Type B pancreatic cell (in vitro differentiated cells): ENCODE measurements at regions not wholly inside any gene's neighbourhood (a gene's known extent, or its start where the extent isn't known, plus 50 kb on each side); places are given as distances from the start of the nearest gene placed in this dataset.

Experiments used
- DNase-seq: peaks from one replicate; pipeline ENCODE4 v3.0.0; 2021; ENCODE audit warnings: mixed read lengths; ENCODE audit not compliant: unreplicated experiment; ENCODE audit errors: extremely low spot score
- H3K27ac Mint-ChIP-seq: 2 replicates; pipeline ENCODE4 v1.8.0; 2021; ENCODE audit warnings: mild to moderate bottlenecking, mixed read lengths
- H3K27me3 Mint-ChIP-seq: 2 replicates; pipeline ENCODE4 v1.8.0; 2021; ENCODE audit warnings: mixed read lengths
- H3K36me3 Mint-ChIP-seq: 2 replicates; pipeline ENCODE4 v1.8.0; 2021; ENCODE audit warnings: mixed read lengths
- H3K4me1 Mint-ChIP-seq: one replicate; pipeline ENCODE4 v1.8.0; 2021; ENCODE audit warnings: mixed read lengths; ENCODE audit not compliant: unreplicated experiment
- H3K4me3 Mint-ChIP-seq: 2 replicates; pipeline ENCODE4 v1.8.0; 2021; ENCODE audit warnings: mild to moderate bottlenecking, mixed read lengths
- H3K9me3 Mint-ChIP-seq: 2 replicates; pipeline ENCODE4 v1.8.0; 2021; ENCODE audit warnings: mixed read lengths
- TF ChIP-seq, protein P1 (sequence below): fragments of 200-600 bp; sonication (generic); conservative IDR thresholded peaks from 2 replicates; pipeline ENCODE4 v1.5.0; 2021; ENCODE audit warnings: antibody characterized with exemption, mild to moderate bottlenecking

DNA sequence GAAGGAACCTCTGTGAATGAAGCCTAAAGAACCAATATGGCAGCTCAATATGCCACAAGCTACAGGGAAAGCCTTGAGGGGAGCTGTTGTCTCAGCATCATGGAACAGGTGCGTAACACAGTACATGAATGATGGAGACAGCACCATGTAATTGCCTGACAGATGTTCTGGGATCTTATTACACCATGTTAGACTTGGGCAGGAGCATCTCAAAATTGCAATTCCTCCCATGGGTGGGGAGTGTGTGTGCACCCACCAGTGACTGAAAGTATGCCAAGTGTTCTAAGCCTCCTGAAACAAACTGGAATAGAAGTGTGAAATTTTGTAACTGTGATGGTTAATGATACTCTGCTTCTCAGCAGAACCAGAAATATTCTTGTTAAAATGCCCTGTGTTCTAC is 151.0 kb upstream of the SRRM4 start:
- H3K4me1 Mint-ChIP-seq, result no peaks in the 10 kb centered on the region
- no peak for DNase-seq
- peaks cover 8% of the 10 kb centered on the region for H3K27me3 Mint-ChIP-seq
- H3K9me3 Mint-ChIP-seq, result no peaks in the 10 kb centered on the region
- TF ChIP-seq, protein P1, sequence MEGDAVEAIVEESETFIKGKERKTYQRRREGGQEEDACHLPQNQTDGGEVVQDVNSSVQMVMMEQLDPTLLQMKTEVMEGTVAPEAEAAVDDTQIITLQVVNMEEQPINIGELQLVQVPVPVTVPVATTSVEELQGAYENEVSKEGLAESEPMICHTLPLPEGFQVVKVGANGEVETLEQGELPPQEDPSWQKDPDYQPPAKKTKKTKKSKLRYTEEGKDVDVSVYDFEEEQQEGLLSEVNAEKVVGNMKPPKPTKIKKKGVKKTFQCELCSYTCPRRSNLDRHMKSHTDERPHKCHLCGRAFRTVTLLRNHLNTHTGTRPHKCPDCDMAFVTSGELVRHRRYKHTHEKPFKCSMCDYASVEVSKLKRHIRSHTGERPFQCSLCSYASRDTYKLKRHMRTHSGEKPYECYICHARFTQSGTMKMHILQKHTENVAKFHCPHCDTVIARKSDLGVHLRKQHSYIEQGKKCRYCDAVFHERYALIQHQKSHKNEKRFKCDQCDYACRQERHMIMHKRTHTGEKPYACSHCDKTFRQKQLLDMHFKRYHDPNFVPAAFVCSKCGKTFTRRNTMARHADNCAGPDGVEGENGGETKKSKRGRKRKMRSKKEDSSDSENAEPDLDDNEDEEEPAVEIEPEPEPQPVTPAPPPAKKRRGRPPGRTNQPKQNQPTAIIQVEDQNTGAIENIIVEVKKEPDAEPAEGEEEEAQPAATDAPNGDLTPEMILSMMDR, result no peak
- H3K36me3 Mint-ChIP-seq, result no peaks in the 10 kb centered on the region
- H3K4me3 Mint-ChIP-seq, result no peak overlapping the region
- no peak overlapping the region for H3K27ac Mint-ChIP-seq

DNA sequence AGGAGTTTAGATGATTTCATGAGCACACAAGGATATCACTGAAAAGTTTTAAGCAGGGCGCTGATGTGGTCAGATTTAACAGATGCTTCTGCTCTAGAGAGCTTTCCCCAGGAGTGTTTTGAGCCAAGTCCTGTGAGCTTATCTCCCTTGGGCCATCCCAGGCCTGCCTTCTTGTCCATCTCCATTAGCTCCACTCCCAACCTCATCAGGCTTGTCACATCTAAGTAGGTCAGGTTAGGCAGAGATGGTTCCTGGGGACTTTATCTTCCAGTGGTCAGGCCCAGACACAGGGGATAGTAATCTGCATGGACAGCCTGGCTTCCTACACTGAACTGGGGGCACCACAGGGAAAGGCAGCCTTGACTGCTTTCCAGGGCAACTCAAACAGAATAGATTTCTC is 145.4 kb upstream of the SRRM4 start:
- Mint-ChIP-seq H3K27me3 (peaks cover 6% of the 10 kb centered on the region), H3K36me3 (no peaks in the 10 kb centered on the region), H3K4me3 (no peak overlapping the region), H3K9me3 (no peaks in the 10 kb centered on the region), H3K4me1 (no peaks in the 10 kb centered on the region), H3K27ac (no peak overlapping the region)
- TF ChIP-seq, protein P1, result no peak
- no peak for DNase-seq

DNA sequence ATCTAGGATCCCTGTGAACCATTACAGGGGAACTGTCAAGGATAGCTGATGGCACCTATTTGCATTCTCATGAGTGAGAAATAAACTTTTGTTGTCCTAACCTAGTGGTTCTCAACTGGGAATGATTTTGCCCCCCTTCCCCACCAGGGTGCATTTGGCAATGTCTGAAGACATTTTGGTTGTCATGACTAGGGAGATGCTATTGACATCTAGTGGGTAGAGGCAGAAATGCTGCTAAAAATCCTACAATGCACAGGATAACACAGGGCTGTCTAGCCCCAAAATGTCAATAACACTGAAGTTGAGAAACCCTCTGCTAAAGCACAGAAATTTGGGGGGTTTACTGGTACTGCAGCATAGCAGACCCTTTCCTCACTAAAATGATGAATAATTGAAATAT is 140.9 kb upstream of the SRRM4 start:
- Mint-ChIP-seq H3K4me3 (no peak overlapping the region), H3K27me3 (peaks cover 8% of the 10 kb centered on the region), H3K36me3 (no peaks in the 10 kb centered on the region), H3K4me1 (no peaks in the 10 kb centered on the region), H3K9me3 (no peaks in the 10 kb centered on the region), H3K27ac (no peak overlapping the region)
- TF ChIP-seq, protein P1, result peak; percentile 61
- DNase-seq, result no peak

DNA sequence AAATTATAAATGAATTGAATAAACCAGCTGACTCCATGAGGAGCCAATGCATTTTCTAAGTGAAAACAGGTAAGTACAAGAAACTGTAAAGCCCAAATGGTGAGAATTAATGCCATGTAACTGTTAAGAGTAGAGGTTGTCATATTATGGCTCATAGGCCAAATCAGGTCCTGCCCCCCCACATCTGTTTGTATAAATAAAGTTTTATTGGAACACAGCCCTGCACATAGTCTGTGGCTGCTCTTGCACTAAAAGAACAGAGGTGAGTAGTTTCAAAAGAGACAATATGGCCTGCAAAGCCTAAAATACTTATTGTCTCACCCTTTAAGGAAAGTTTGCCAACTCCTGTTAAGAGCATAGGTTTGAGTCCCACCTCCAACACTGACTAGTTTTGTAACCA is 140.5 kb upstream of the SRRM4 start:
- H3K27ac Mint-ChIP-seq, result no peak overlapping the region
- DNase-seq, result no peak
- no peaks in the 10 kb centered on the region for H3K4me1 Mint-ChIP-seq
- TF ChIP-seq, protein P1, result no peak
- H3K9me3 Mint-ChIP-seq, result no peaks in the 10 kb centered on the region
- no peak overlapping the region for H3K4me3 Mint-ChIP-seq
- peaks cover 11% of the 10 kb centered on the region for H3K27me3 Mint-ChIP-seq
- H3K36me3 Mint-ChIP-seq, result no peaks in the 10 kb centered on the region

DNA sequence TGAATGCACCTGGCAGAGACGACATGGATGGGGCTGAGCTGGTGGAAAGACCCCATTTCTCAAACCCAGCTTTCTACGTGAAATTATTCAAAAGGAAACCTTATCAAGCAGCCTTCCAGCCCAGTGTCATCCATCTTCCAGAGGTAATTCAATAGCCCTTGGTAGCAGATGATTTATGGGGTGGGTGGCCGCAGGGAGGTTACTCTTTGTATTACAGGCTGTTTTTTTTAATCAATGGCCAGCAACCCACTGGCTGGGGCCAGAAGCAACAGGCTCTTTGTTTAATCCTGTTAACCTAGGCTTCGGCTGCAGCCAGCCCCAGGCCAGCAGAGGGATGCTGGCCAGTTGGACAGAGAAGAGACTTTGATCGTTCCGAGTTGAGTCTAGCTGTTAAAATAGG is 139.8 kb upstream of the SRRM4 start:
- H3K27ac Mint-ChIP-seq, result no peak overlapping the region

More for the DNA sequence above, 139.8 kb upstream of the SRRM4 start:
- DNase-seq, result no peak
- Mint-ChIP-seq H3K9me3 (no peaks in the 10 kb centered on the region), H3K36me3 (no peaks in the 10 kb centered on the region), H3K27me3 (peaks cover 17% of the 10 kb centered on the region), H3K4me1 (no peaks in the 10 kb centered on the region), H3K4me3 (no peak overlapping the region)
- TF ChIP-seq, protein P1, result peak; percentile 51
